HG03108 (cell line): ENCODE measurements at regions not wholly inside any gene's neighbourhood (a gene's known extent, or its start where the extent isn't known, plus 50 kb on each side); places are given as distances from the start of the nearest gene placed in this dataset.

Experiments
- ATAC-seq: cut with Tn5 transposase; IDR thresholded peaks from one replicate; pipeline ENCODE4 v1.9.1; 2021; ENCODE audit warnings: moderate library complexity; ENCODE audit not compliant: unreplicated experiment

DNA sequence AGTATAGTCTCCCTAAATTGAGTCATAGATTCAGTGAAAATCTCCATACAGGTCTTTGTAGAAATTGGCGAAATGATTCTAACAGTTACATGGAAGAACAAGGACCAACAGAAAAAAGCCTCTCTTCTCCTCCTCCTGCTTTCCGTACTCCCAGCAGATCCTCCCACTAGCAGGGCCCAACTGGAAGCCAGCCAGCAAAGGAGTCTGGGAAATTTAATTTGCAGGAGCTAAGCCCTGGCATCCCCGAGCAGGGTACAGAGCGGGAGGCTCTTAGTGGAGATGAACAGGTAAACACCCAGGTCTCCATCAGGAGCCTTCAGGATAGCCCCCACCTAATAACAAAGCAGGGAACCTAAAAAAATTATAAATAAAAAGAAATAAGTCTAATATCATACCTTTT is 1473.8 kb downstream of the TBC1D22A start:
- ATAC-seq = no peak

DNA sequence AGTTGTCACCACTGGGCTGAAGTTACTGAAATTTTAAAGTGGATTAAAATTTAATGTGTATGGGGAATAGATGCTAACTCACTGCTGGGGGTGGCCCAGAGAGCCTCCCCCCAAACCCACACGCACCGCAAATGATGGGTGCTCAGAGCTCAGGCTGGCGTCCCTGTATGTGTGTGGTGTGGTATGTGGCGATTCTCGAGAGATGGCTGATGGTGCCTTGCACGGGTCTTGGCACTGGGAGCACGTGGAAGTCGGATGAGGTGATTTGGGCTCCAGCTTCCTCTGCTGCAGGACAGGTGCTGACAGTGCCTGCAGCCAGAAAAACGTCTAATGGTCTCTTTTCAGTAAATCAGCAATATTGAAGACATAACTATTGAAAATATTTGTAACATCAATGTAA is 1473.3 kb downstream of the TBC1D22A start:
- no peak for ATAC-seq

DNA sequence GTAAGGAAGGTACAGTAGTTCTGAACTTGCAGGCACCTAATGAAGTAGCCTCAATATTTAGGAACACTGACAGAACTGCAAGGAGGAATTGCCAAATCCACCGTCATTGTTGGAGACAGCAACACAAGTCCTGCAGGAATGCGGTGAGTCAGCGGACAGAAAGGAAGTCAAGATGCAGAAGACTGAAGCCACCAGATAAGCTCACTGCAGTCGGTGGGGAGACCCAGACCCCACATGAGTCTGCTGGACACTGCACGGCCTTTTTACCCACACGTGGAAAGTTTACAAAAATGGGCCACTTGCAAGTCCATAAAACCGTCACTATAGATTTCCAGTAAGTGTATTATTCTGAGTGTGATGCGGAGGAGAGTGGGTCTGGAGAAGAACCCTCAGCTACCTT is 1471.6 kb downstream of the TBC1D22A start:
- ATAC-seq = no peak

DNA sequence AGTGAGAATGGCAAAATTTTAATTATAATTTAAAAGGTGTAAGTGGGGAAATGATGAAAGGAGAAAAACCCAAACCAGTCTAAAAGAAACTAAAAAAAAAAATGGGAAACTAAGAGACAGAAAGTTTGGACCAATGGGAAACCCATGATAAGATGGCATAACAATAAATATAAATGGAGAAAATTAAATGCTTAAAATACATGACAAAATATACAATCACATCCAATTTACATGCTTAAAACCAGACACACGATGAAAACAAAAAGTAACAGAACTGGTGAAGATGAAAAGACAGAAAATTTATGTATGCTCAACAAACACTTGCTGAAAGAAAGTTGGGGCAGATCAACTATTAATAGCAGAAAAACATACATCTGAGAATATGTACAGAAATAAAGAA is 1471.1 kb downstream of the TBC1D22A start:
- ATAC-seq = no peak

DNA sequence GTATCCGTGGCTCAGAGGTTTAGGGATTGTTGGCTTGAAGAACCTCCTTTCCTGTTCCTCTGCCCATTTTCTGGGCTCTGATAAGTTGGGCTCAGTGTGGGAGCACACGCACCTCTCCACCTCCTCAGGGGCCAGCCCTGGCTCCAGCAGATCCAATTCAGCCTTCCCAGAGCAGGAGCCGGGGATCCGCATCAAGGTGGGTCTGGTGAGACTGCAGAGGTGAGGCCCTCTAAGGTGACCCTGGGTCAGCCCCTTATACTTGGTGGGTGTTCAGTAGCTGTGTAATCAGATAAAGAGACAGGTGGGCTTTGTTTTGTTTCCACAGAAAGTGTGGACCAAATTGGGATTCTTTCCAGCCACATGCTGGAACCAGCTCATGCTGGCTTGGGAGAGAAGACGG is 1466.0 kb downstream of the TBC1D22A start:
- no peak for ATAC-seq

DNA sequence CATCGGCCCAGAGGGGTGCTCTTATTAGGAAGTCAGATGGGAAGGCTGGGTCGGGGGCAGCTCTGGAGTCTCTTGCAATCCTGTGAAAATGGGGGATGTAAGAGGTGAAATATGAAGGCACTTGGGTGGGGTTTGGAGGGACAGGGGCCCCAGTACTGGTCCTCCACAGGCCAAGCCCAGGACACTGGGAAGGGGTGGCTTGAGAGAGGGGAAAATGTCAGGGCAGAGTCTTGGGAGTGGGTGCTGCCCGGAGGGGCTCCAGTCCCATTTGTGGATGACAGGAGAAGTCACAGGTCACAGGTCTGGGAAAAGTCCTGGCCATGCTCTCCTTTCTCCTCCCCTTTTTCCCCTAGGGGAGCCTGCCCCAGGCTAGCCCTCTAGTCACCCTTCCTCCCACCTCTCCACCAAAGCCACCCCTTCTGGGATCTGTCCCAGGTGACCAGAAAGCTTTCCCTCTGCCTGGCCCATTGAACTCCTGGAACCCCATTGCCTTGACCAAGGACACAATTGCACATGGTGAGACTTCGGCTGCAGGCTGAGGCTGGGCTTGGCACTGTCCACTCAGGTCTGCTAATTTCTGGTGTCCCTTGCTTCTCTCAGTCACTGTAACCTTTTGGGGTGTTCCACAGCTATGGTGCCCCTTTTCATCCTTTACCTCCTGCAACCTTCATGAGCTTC is 1465.0 kb downstream of the TBC1D22A start:
- ATAC-seq = no peak

DNA sequence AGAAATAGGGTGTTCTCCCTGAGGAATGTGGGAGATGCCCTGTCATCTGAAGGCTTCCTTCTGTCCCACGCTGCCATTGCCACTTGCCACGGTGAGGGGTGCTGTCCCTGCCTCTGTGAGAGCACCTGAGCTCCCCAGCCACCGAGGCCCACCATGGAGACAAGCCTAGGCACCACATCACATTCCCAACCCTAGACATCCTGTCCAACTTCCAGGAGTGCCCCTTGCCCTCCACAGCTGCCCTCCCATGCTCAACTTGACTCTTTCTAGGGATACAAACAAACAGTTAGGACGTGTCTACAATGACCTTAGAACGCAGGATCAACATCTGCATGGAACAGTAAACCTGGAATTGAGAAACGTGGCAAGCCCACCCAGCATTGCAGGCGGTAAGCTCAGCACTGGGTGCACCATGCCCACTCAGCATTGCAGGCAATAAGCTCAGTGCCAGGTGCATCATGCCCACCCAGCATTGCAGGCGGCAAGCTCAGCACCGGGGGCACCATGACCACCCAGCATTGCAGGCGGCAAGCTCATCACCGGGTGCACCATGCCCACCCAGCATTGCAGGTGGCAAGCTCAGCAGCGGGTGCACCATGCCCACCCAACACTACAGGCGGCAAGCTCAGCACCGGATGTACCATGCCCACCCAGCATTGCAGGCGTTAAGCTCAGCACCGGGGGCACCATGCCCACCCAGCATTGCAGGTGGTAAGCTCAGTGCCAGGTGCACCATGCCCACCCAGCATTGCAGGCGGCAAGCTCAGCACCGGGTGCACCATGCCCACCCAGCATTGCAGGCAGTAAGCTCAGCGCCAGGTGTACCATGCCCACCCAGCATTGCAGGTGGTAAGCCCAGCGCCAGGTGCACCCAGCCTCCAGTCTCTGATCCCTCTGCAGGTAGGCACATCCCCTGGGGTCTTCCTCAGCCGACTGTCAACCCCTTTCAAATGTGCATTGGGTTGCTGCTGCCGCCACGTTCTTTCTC is 1463.9 kb downstream of the TBC1D22A start:
- no peak for ATAC-seq

DNA sequence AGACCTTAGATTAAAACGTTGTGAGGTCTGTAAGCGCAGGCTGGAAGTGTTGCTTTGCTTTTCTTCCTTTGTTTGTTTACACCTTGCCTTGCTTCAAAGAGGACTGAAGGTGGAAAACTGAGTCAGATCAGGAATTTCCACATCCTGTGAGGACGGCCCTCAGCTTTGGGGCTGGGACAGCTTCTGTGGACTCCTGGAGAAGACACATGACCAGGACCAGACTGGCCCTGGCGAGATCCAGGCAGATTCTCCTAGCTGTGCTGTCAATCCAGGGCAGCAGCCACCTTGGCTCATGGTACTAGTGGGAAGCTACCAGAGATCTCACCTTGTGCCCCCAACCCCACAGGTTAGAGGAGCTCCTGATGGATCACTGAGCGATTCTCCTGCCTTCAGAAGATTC is 1461.9 kb downstream of the TBC1D22A start:
- no peak for ATAC-seq

DNA sequence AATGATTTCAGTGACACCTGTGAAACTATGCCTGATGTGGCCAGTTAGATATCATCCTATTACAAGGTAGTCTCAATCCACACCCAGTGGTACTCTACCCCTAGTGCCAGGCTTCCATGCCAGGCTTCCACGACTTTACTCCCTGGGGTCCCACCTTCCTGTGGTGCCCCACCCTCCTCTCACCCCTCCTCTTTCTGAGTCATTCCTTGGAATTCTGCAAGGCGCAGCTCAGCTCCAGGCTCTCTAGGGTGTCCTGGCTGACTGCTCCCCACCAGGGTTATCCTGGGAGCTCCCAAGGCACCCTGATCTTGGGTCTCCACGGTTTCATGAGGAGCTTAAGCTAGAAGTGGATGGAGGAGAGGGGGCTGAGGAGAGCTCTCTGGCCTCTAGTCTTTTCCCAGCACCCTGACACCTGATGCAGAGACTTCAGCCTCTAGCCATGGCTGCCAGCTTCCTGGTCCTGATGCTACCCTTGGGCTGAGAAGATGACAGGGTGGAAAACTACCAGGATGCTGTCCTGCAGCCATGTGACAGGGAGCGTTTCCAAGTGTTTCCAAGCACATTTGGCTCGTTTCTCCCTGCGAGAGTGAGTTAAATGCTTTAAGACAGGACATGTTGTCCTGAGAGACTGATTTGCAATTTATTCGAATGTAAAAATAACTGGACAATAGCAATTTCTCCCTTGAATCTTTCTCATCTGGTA is 1461.2 kb downstream of the TBC1D22A start:
- no peak for ATAC-seq

DNA sequence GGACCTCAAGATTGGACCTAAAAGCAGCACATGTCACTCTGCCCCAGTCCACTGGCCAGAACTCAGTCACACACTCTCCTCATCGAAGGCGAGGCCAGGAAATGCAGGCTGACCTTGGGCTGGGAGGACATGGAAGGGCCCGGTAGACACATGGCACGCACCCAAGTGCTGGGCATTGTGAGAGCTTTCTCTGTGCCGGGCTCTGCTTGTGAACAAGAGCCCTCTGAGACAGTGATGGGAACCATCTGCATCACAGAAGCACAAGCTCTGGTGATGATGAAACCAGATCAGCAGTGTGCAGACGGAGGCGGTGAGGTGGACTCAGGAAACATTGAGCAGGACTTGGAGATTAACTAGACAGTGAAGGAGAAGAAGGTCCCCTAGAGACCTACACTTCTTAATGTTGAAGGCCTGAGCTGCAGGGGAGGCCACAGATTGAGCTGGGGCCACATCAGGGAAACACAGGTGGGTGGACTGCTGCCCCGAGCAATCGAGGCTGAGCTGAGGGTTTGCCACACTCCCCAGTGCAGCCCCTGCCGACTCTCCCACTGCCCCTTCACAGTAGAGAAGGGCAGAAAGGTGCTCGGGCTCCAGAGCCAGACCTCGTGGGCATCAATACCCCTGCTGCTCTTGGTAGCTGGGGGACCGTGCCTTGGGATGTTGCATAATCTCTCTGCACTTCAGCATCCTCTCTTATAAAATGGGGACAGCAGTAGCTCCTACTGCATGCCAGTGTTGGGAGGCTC is 1460.5 kb downstream of the TBC1D22A start:
- ATAC-seq = no peak

DNA sequence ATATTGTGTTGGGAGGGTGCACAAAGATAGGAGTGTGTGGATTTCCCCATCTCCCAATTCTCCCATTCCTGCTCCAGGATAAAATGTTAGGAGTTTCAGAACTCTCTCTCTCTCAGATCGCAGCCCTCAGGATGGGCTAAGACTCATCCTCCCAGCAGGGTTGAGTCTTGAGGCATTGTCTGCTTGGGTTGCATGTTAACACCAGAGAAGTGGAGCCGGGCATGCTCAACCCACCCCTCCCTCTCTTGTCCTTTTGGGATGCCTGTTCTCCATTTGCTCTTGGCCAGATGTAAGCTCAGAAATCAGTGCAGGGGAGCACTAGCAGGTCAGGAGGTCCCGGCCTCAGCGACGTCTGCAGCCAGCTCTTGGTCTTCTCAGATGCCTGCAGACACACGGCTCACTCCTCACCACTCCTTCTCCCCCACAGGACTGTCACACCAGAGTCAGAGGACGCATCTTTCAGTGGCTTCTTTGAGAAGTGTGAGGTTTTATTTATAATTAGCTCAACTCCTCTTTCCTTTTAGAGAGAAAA is 1456.5 kb downstream of the TBC1D22A start:
- no peak for ATAC-seq

DNA sequence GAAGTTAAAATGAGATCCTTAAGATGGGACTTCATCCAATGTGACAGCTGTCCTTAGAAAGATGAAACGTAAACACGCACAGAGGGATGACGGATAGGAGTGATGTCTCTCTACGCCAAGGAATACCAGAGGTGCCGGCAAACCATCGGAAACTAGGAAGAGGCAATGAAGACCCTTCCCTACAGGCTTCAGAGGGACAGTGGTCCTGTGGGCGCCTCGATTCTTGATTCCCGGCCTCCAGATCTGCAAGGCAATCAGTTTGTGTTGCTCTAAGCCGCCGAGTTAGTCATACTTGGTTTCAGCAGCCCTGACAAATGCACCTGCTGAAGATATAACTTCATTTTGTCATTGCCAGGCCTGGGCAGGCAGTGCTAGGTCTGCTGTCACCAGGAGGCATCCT is 1455.1 kb downstream of the TBC1D22A start:
- ATAC-seq = no peak

DNA sequence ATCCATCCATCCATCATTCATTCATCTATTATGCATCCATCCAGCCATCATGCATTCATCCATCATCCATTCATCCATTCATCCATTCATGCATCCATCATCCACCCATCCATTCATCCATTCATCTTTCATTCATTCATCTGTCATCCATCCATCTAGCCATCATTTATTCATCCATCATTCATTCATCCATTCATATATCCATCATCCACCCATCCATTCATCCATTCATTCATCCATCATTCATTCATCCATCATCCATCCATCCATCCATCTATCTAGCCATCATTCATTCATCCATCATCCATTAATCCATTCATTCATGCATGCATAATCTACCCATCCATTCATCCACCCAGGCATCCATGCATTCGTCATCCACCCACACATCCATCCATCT is 1450.3 kb downstream of the TBC1D22A start:
- no peak for ATAC-seq

DNA sequence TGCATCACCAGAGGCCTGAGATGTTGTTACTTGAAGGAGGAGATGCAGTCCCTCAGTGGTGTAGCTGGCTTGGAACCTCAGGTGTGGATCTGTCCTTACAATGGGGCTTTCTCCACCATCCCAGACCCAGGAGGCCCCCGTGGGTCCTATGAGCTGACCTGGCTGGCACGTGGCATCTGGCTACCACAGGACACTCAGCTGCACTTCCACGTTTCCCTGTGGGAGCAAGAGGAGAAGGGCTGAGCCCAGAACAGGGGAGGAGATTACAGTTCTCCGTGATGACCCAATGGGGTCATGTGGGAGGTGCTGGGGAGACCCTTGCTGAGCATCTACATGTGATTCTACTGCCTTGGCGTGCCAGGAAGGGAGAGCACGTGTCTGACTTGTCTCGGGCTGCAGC is 1448.4 kb downstream of the TBC1D22A start:
- no peak for ATAC-seq

DNA sequence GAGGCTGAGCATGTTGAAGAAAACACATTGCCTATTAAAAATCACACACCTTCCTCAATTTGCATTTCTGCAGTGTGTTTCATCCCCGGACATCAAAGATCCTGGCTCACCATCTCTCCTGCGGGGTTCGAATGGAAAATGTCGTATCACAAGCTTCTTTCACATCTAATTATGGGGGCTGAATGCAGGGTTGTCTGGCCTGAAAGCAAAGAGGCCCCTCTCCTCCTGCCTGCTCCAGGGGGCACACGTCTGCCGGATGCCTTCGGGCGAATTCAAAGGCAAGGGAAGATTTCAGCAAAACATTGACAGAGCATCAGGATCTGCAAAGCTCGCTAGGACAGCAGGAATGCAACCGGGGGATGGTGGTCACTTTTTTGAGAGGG is 1447.7 kb downstream of the TBC1D22A start:
- ATAC-seq = no peak

DNA sequence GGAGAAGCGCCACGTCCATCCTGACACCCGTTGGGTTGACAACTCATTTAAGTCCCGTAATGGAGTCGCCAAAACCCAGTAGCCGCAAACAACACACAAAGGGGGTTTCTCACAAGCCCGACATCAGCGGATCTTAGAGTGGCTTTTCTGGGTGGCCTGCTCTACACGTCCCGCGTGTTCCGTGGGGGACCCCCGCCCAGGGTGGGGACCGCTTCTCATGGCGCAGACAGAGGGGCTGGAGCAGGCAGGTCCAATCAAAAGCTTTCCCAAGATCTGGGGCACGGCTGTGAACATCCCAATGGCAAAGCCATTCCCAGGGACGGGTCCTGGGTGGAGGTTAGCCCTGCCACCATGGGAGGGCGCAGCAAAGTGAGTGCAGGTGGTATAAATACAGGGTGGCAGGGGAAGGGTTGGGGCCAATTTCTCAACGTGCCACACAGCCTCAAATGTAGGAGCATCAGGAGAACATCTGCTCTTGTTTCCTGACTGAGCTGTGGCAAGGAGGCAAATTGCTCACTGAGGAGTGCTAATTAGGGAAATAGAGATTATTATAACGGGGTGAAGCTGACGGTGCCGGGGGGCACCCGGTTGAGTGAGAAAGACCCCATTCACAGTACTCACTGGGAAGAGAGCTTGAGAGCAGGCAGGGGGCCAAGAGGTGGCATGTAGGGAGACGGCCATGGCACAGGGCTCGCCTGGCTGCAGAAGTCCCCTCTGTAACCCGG is 1447.2 kb downstream of the TBC1D22A start:
- ATAC-seq = no peak

DNA sequence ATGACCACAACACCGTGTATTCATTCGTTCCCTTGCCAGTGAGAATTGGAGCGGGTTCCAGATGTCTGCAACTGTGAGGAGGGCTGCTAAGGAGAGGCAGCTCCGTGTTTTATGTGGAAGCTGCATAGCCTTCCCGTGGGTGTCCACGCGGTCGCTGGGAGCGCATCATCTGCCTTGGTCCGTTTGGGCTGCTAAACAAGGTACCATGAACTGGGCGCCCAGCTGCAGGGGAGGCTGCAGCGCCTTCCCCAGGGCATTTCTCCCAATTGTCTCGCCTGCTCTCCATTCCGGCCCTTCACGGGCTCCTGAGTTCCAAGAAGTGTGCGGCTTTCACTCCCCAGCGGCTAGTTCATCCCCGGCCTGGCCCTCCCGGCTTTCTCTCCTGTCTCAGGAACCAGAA is 1446.4 kb downstream of the TBC1D22A start:
- ATAC-seq = no peak

DNA sequence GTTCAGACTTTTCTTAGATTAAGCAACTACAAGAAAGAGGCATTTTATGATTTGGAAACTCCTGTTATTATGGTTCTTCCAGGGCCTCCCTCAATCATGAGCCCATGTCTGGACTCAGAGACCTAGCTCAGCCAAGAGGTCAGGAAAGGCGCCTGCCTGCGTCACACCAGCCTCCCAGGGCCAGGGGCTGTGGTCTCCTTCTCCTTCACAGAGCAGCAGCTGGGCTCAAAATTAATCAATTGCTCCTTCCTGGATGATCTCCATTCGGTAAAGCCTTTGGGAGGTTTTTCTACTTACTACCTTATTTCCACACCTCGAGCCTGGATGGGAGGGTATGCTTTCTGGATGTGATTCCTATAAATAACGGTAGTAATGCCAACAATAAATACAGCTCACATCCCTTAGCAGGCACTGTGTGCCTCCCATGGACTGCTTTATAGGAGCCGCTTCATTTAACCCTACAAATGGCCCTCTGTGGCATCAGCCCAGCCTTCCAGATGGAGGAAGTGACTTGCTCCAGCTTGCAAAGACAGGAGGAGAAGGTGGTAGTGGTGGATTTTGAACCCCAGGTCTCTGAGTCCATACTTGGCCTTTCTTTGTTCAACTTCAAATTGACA is 1445.6 kb downstream of the TBC1D22A start:
- ATAC-seq = no peak

DNA sequence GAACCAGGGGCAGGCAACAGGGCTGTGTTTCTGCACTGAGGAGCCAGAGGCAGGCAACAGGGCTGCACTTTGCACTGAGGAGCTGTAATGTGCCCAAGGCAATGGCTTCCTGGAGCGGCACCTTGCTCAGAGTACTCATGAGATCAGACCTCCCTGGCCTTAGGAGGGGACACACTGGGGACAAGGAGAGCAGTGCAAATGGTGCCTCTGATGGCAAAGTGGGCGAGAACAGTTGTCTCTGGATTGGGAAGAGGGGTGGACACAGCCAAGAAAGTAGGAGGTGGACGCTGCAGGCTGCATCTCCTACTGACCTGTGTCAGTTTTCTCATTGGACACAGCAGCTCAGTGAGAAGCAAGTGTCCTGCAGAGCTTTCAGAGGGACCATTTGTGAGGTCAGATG is 1443.3 kb downstream of the TBC1D22A start:
- ATAC-seq = no peak

DNA sequence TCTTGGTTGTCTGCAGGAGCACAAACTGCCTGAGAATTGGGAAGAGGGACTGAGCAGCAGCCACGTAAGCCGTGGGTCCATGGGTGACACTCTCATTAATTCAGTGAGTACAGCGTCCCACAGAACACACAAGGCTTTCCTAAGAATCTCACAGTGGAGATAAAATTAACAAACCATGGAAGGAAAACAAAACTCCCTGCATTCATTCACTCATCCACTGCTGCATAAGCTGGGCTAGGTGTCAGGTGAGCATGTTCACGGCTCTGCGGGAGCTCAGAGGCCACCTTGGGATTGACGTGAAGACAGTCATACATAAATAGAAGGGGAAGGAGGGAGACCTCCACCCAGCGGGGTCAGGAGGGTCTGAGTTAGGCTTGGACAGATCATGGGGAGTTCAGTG is 1442.7 kb downstream of the TBC1D22A start:
- no peak for ATAC-seq
